K562 (cell line): ENCODE measurements at regions not wholly inside any gene's neighbourhood (a gene's known extent, or its start where the extent isn't known, plus 50 kb on each side); places are given as distances from the start of the nearest gene placed in this dataset.
A peak's percentile ranks its signal among the peaks of the same experiment; 100 is the strongest.

Source experiments
- ATAC-seq: fragments of 200-7000 bp; cut with Tn5 transposase; 3 replicates; pipeline ENCODE4 v1.9.1; 2020; ENCODE audit warnings: moderate library complexity
- BruUV-seq: library from RNA; stranded (reverse); fragments of 400-500 nt; replicated peaks from 2 replicates; lab custom pipeline; 2021; lab: Mats Ljungman, UMichigan
- CTCF ChIA-PET: fragments of 300-600 bp; formaldehyde crosslinking; extraction: SDS; loops from one replicate; lab custom pipeline; 2021; ENCODE audit warnings: low intra/inter-chr PET ratio; lab: Yijun Ruan, JAX
- POLR2A ChIA-PET: fragments of 300-600, 350-650 bp; sonication (Branson Sonifier 250); formaldehyde crosslinking; extraction: SDS; loops from one replicate; lab custom pipeline; 2021; ENCODE audit warnings: antibody characterized with exemption, inconsistent platforms; lab: Yijun Ruan, JAX
- DNase-seq, 4 experiments: peaks; one replicate each; pipeline versions ENCODE4 v3.0.0 to v3.0.0-alpha.2; 2011 to 2018; ENCODE audit warnings: low spot score in 3 of 4, mixed read lengths in 3 of 4; ENCODE audit errors: extremely low read depth in 1 of 4
- FAIRE-seq: peaks from 2 replicates; lab custom pipeline; 2011; peaks lifted over from hg19 to GRCh38; lab: Jason Lieb, UNC
- H2AFZ ChIP-seq: 2 replicates; pipeline ENCODE4 v1.6.0; 2011; ENCODE audit warnings: low read depth, low read length, control low read depth, inconsistent platforms
- H3K27ac ChIP-seq: fragments of 200-600 bp; 3 replicates; pipeline ENCODE4 v1.8.0; 2011; ENCODE audit warnings: low read depth, mild to moderate bottlenecking, control low read depth, inconsistent platforms, low read length, moderate library complexity, mixed read lengths; ENCODE audit errors: extremely low read depth
- H3K27me3 ChIP-seq, 2 experiments: fragments of 300-600 bp in 1 of 2; 2 replicates in 1 of 2; 3 replicates in 1 of 2; pipeline versions ENCODE4 v1.6.0 to v1.8.0; 2011; ENCODE audit warnings: inconsistent platforms in 2 of 2, low read length in 2 of 2, mild to moderate bottlenecking in 1 of 2, mixed read lengths in 1 of 2, moderate library complexity in 1 of 2; ENCODE audit not compliant: control insufficient read depth in 2 of 2, insufficient read depth in 2 of 2
- H3K36me3 ChIP-seq: fragments of 300-600 bp; 3 replicates; pipeline ENCODE4 v1.8.0; 2011; ENCODE audit warnings: mild to moderate bottlenecking, low read length, inconsistent platforms; ENCODE audit not compliant: control insufficient read depth, insufficient read depth
- H3K4me1 ChIP-seq, 2 experiments: fragments of 200-600 bp in 1 of 2; replicated peaks in 1 of 2; 2 replicates in 1 of 2; 3 replicates in 1 of 2; pipeline versions ENCODE4 v1.5.1 to v1.8.0; 2011; ENCODE audit warnings: inconsistent platforms in 2 of 2, low read length in 2 of 2, mild to moderate bottlenecking in 1 of 2, mixed read lengths in 1 of 2, moderate library complexity in 1 of 2; ENCODE audit not compliant: control insufficient read depth in 2 of 2, insufficient read depth in 2 of 2
- H3K4me2 ChIP-seq: 2 replicates; pipeline ENCODE4 v1.6.1; 2011; ENCODE audit warnings: low read length, control low read depth, inconsistent platforms, mixed read lengths; ENCODE audit not compliant: insufficient read depth
- H3K4me3 ChIP-seq: fragments of 200-600 bp; sonication (generic), shearing (Covaris generic); 2 replicates; pipeline ENCODE4 v1.5.1; 2016; ENCODE audit warnings: control low read depth, inconsistent platforms
- H3K79me2 ChIP-seq: fragments of 200-600 bp; 3 replicates; pipeline ENCODE4 v1.8.0; 2011; ENCODE audit warnings: low read length, inconsistent platforms; ENCODE audit not compliant: control insufficient read depth, insufficient read depth
- H3K9ac ChIP-seq, 2 experiments: 2 replicates each; pipeline versions ENCODE4 v1.6.0 to v1.6.1; 2011; ENCODE audit warnings: low read depth in 2 of 2, low read length in 2 of 2, control low read depth in 1 of 2, inconsistent platforms in 1 of 2, mild to moderate bottlenecking in 1 of 2, mixed read lengths in 1 of 2; ENCODE audit not compliant: insufficient read depth in 1 of 2
- H3K9me1 ChIP-seq: one replicate; pipeline ENCODE4 v1.6.0; 2011; ENCODE audit warnings: inconsistent platforms, mild to moderate bottlenecking, low read length, moderate library complexity; ENCODE audit not compliant: control insufficient read depth, insufficient read depth
- H3K9me3 ChIP-seq: replicated peaks from 2 replicates; pipeline ENCODE4 v1.5.1; 2011; ENCODE audit warnings: low read depth, low read length, inconsistent platforms; ENCODE audit not compliant: control insufficient read depth, insufficient read depth
- H4K20me1 ChIP-seq: replicated peaks from 2 replicates; pipeline ENCODE4 v1.6.1; 2011; ENCODE audit warnings: low read length, inconsistent platforms, mixed read lengths; ENCODE audit not compliant: control insufficient read depth, insufficient read depth
- ATF1 ChIP-seq, 2 experiments: fragments of 450-650 bp in 1 of 2; IDR thresholded peaks; 2 replicates each; pipeline ENCODE4 v1.6.1; 2016; ENCODE audit warnings: missing compliant biosample characterization in 1 of 2, missing genetic modification characterization in 1 of 2
- ATF4 ChIP-seq: fragments of 450-650 bp; formaldehyde crosslinking; IDR thresholded peaks from 2 replicates; pipeline ENCODE4 v1.4.0; 2022; ENCODE audit warnings: mild to moderate bottlenecking, moderate library complexity
- BCOR ChIP-seq: fragments of 450-650 bp; IDR thresholded peaks from 2 replicates; pipeline ENCODE4 v1.6.1; 2016
- CCNT2 ChIP-seq: IDR thresholded peaks from 2 replicates; pipeline ENCODE4 v1.6.1; 2011; ENCODE audit warnings: borderline replicate concordance, low read depth, mild to moderate bottlenecking, moderate library complexity, mixed read lengths, low read length; ENCODE audit not compliant: insufficient read length; ENCODE audit errors: extremely low read depth
- EGR1 ChIP-seq: fragments of 450-650 bp; conservative IDR thresholded peaks from 2 replicates; pipeline ENCODE4 v1.6.1; 2017; ENCODE audit warnings: mild to moderate bottlenecking
- HDAC6 ChIP-seq: IDR thresholded peaks from 2 replicates; pipeline ENCODE4 v1.6.1; 2012; ENCODE audit warnings: low read depth, mild to moderate bottlenecking, control low read depth, inconsistent platforms, low read length, moderate library complexity
- POLR2AphosphoS2 ChIP-seq: IDR thresholded peaks from 2 replicates; pipeline ENCODE4 v1.6.1; 2012; ENCODE audit warnings: low read length, improper control_type of control experiment
- TAF15 ChIP-seq: fragments of 200-400 bp; formaldehyde crosslinking; IDR thresholded peaks from 2 replicates; pipeline ENCODE4 v1.6.1; 2017; ENCODE audit warnings: mild to moderate bottlenecking, low read depth, low read length, moderate library complexity
- ZNF133 ChIP-seq: fragments of 250-450 bp; sonication (Bioruptor Pico); IDR thresholded peaks from 2 replicates; pipeline ENCODE4 v1.4.0; 2020; ENCODE audit warnings: mild to moderate bottlenecking
- ZNF277 ChIP-seq: fragments of 250-450 bp; sonication (Bioruptor Pico); IDR thresholded peaks from 2 replicates; pipeline ENCODE4 v1.8.0; 2022; ENCODE audit warnings: inconsistent platforms, mild to moderate bottlenecking, moderate library complexity, borderline replicate concordance
- WGBS: fragments of 100-300 bp; shearing (Covaris generic); methylation state at CpG from one replicate; pipeline ENCODE4 v1.1.6; 2016; ENCODE audit warnings: low coverage, mixed read lengths; ENCODE audit not compliant: insufficient coverage; ENCODE audit errors: missing lambda C conversion rate; 5-methylcytosine and 5-hydroxymethylcytosine counted together
- in situ Hi-C: fragments of 300-500 bp; cut with MboI; formaldehyde crosslinking; loops from 4 replicates; pipeline ENCODE4 v1.15.0; 2018; ENCODE audit warnings: inconsistent platforms, mixed read lengths
- intact Hi-C: fragments of 100-400 bp; cut with micrococcal nuclease; formaldehyde crosslinking; loops from 2 replicates; pipeline ENCODE4 v1.14.2; 2022

GRCh38 chr1:67937651-67938050, 104.4 kb upstream of the GNG12 start:
- Histone ChIP-seq H3K79me2 (no peaks in the 10 kb centered on the region), H3K9ac (no peak overlapping the region; a peak in 1 of 4 replicates), H3K36me3 (no peaks in the 10 kb centered on the region), H3K4me1 (no peaks in the 10 kb centered on the region; a peak in 1 of 5 replicates), H3K4me3 (no peak overlapping the region)
- POLR2A ChIA-PET: interaction anchor here (0.6 to 0.7 kb wide), 2 partner anchors 9 to 15 kb away, joined by 3 read pairs; no protein-coding TSS in a partner anchor
- in situ Hi-C loops: no loop called here
- DNase-seq (no peak), ATAC-seq (no peak), FAIRE-seq (no peak)
- 19% methylated on average over 9 of the region's 9 CpGs for WGBS
- CTCF ChIA-PET: no interaction called here
- intact Hi-C loops: no loop called here
- TF ChIP-seq TAF15 (no peak), EGR1 (0 out of 2 replicates have a peak, but pooled peaks have one; percentile 27), ZNF133 (CRISPR knock-in tag) (no peak)
- TF ChIP-seq, all 486 proteins: peak for 1
- no peak overlapping the region for H3K27ac ChIP-seq
- peak overlapping the region; percentile 41; the same call in 1 of the 2 replicates for H2AFZ ChIP-seq
- no peaks in the 10 kb centered on the region for H4K20me1 ChIP-seq
- H3K9me1 ChIP-seq: no peaks in the 10 kb centered on the region
- no peak overlapping the region for H3K4me2 ChIP-seq
- BruUV-seq: no TSS peak
- H3K27me3 ChIP-seq: no peaks in the 10 kb centered on the region
- H3K9me3 ChIP-seq: no peaks in the 10 kb centered on the region

GRCh38 chr1:67937010-67937409, 103.7 kb upstream of the GNG12 start:
- Histone ChIP-seq H4K20me1 (no peaks in the 10 kb centered on the region), H3K27ac (no peak overlapping the region), H3K4me1 (no peaks in the 10 kb centered on the region; a peak in 1 of 5 replicates), H3K4me3 (no peak overlapping the region), H3K9me3 (no peaks in the 10 kb centered on the region), H3K36me3 (no peaks in the 10 kb centered on the region), H3K9me1 (no peaks in the 10 kb centered on the region), H3K27me3 (no peaks in the 10 kb centered on the region), H3K9ac (no peak overlapping the region), H3K4me2 (no peak overlapping the region), H2AFZ (0 out of 2 replicates have a peak overlapping the region, but pooled peaks have one; percentile 22), H3K79me2 (no peaks in the 10 kb centered on the region)
- no TSS peak for BruUV-seq
- 18% methylated on average over 3 of the region's 3 CpGs for WGBS
- DNase-seq (no peak), ATAC-seq (no peak), FAIRE-seq (no peak)
- intact Hi-C loops (no loop called here), in situ Hi-C loops (no loop called here)
- ChIA-PET POLR2A (interaction anchor here (1.5 kb wide), 1 partner anchor 17 kb away, joined by 4 read pairs; no protein-coding TSS in a partner anchor), CTCF (no interaction called here)
- TF ChIP-seq ATF4 (CRISPR knock-in tag): no peak
- no peak for TF ChIP-seq BCOR
- TF ChIP-seq HDAC6: no peak
- TF ChIP-seq POLR2AphosphoS2: no peak
- no peak for TF ChIP-seq ATF1 (CRISPR knock-in tag; IDR thresholded peaks at IDR 0.05)
- no peak for TF ChIP-seq ATF1 (tag; IDR thresholded peaks at IDR 0.05)
- no peak for TF ChIP-seq ZNF277
- TF ChIP-seq CCNT2: no peak
